ENCODE measurements at regions not wholly inside any gene's neighbourhood (a gene's known extent, or its start where the extent isn't known, plus 50 kb on each side); places are given as distances from the start of the nearest gene placed in this dataset.

DNA sequence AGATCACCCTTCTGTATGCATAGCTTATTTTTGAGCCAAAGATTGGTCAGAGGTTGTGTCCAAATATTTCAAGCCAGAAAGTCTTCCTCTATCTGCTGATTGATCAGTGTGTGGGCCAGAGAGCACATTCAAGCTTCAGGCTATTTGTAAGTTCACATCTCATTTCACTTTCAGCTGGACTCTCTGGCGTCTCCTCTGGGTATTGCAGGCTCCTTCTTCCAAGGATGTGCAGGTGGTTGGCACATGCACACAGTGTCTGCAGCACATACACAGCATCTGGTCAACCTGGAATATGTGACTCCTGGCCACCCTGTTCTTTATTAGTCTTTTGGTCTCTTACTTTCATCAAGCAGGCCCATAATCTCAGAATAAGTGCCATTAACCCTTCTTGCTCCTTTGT is 516.1 kb downstream of the ANXA1 start:
- Histone ChIP-seq H3F3A (ENCODE audit: insufficient read depth) (no peaks in the 10 kb centered on the region), H3K4me2 (ENCODE audit: low read depth, low read length, poor library complexity, severe bottlenecking) (no peak overlapping the region), H3K27ac (ENCODE audit: low read depth, low read length) (no peak overlapping the region), H4K20me1 (ENCODE audit: low read depth, low read length) (no peaks in the 10 kb centered on the region), H3K9me2 (replicated peaks; ENCODE audit: insufficient read depth, low read length) (no peaks in the 10 kb centered on the region), H3K4me3 (ENCODE audit: insufficient read depth, low read length, poor library complexity, severe bottlenecking) (no peak overlapping the region), H3K36me3 (ENCODE audit: low read length) (no peaks in the 10 kb centered on the region), H3K9ac (ENCODE audit: low read length) (no peak overlapping the region), H3K9me3 (ENCODE audit: insufficient read depth, low read length) (no peaks in the 10 kb centered on the region), H3K79me2 (ENCODE audit: insufficient read depth, low read length) (no peaks in the 10 kb centered on the region), H2AFZ (ENCODE audit: low read depth, low read length, severe bottlenecking) (no peak overlapping the region), H3K27me3 (ENCODE audit: low read length) (no peaks in the 10 kb centered on the region)
- TF ChIP-seq EZH2phosphoT487 (conservative IDR thresholded peaks at IDR 0.05; ENCODE audit: low read length), result no peak
- no peak for TF ChIP-seq CTCF (IDR thresholded peaks at IDR 0.05; ENCODE audit: insufficient read depth, low read length, poor library complexity, severe bottlenecking)

- no peaks in the 10 kb centered on the region for H3K9me3 ChIP-seq (ENCODE audit: insufficient read depth, low read length)
- no peak overlapping the region for H3K4me3 ChIP-seq (ENCODE audit: insufficient read depth, low read length, poor library complexity, severe bottlenecking)
- H3F3A ChIP-seq (ENCODE audit: insufficient read depth), result no peaks in the 10 kb centered on the region
- H3K4me2 ChIP-seq (ENCODE audit: low read depth, low read length, poor library complexity, severe bottlenecking), result no peak overlapping the region
- no peak overlapping the region for H3K27ac ChIP-seq (ENCODE audit: low read depth, low read length)
- TF ChIP-seq EZH2phosphoT487 (conservative IDR thresholded peaks at IDR 0.05; ENCODE audit: low read length) (no peak), CTCF (IDR thresholded peaks at IDR 0.05; ENCODE audit: insufficient read depth, low read length, poor library complexity, severe bottlenecking) (no peak)
- H3K79me2 ChIP-seq (ENCODE audit: insufficient read depth, low read length), result no peaks in the 10 kb centered on the region
- H2AFZ ChIP-seq (ENCODE audit: low read depth, low read length, severe bottlenecking), result no peak overlapping the region
- no peaks in the 10 kb centered on the region for H3K36me3 ChIP-seq (ENCODE audit: low read length)
- H4K20me1 ChIP-seq (ENCODE audit: low read depth, low read length), result no peaks in the 10 kb centered on the region
- H3K9me2 ChIP-seq (replicated peaks; ENCODE audit: insufficient read depth, low read length), result no peaks in the 10 kb centered on the region
- no peak overlapping the region for H3K9ac ChIP-seq (ENCODE audit: low read length)
- no peaks in the 10 kb centered on the region for H3K27me3 ChIP-seq (ENCODE audit: low read length)
Measured at GRCh38 chr9:73680831-73681230, 529.2 kb downstream of the ANXA1 start.

- Histone ChIP-seq H3K9me3 (ENCODE audit: insufficient read depth, low read length) (no peaks in the 10 kb centered on the region), H3K9me2 (replicated peaks; ENCODE audit: insufficient read depth, low read length) (no peaks in the 10 kb centered on the region), H3K27me3 (ENCODE audit: low read length) (no peaks in the 10 kb centered on the region), H3K4me3 (ENCODE audit: insufficient read depth, low read length, poor library complexity, severe bottlenecking) (no peak overlapping the region), H4K20me1 (ENCODE audit: low read depth, low read length) (no peaks in the 10 kb centered on the region), H2AFZ (ENCODE audit: low read depth, low read length, severe bottlenecking) (no peak overlapping the region), H3K27ac (ENCODE audit: low read depth, low read length) (no peak overlapping the region), H3K79me2 (ENCODE audit: insufficient read depth, low read length) (no peaks in the 10 kb centered on the region), H3K9ac (ENCODE audit: low read length) (no peak overlapping the region), H3K36me3 (ENCODE audit: low read length) (no peaks in the 10 kb centered on the region), H3K4me2 (ENCODE audit: low read depth, low read length, poor library complexity, severe bottlenecking) (no peak overlapping the region), H3F3A (ENCODE audit: insufficient read depth) (no peaks in the 10 kb centered on the region)
- TF ChIP-seq CTCF (IDR thresholded peaks at IDR 0.05; ENCODE audit: insufficient read depth, low read length, poor library complexity, severe bottlenecking) (no peak), EZH2phosphoT487 (conservative IDR thresholded peaks at IDR 0.05; ENCODE audit: low read length) (no peak)
Measured at GRCh38 chr9:73682789-73683188, 531.1 kb downstream of the ANXA1 start.

All from SU-DHL-6 (cell line).